MM.1S (cell line): ENCODE measurements at regions not wholly inside any gene's neighbourhood (a gene's known extent, or its start where the extent isn't known, plus 50 kb on each side); places are given as distances from the start of the nearest gene placed in this dataset.

ENCODE experiments used
- DNase-seq: peaks from one replicate; pipeline ENCODE4 v3.0.0-alpha.2; 2015
- H2AFZ ChIP-seq: fragments of 300-600 bp; sonication (generic); 2 replicates; pipeline ENCODE4 v1.6.0; 2016; ENCODE audit warnings: antibody characterized with exemption, low read length
- H3F3A ChIP-seq: fragments of 300-600 bp; sonication (generic); 2 replicates; pipeline ENCODE4 v1.6.1; 2016; ENCODE audit warnings: mild to moderate bottlenecking, antibody characterized with exemption, low read length, moderate library complexity, mixed read lengths; ENCODE audit not compliant: insufficient read depth
- H3K27ac ChIP-seq: fragments of 300-600 bp; sonication (generic); 2 replicates; pipeline ENCODE4 v1.5.1; 2016; ENCODE audit warnings: mild to moderate bottlenecking, low read length
- H3K27me3 ChIP-seq: fragments of 300-600 bp; sonication (generic); replicated peaks from 2 replicates; pipeline ENCODE4 v1.6.0; 2016; ENCODE audit warnings: low read length; ENCODE audit not compliant: insufficient read depth
- H3K36me3 ChIP-seq: fragments of 300-600 bp; sonication (generic); replicated peaks from 2 replicates; pipeline ENCODE4 v1.6.1; 2016; ENCODE audit warnings: mild to moderate bottlenecking, low read length, mixed read lengths; ENCODE audit not compliant: insufficient read depth
- H3K4me1 ChIP-seq: fragments of 300-600 bp; sonication (generic); 2 replicates; pipeline ENCODE4 v1.6.1; 2016; ENCODE audit warnings: low read length, mixed read lengths
- H3K4me2 ChIP-seq: fragments of 300-600 bp; sonication (generic); 2 replicates; pipeline ENCODE4 v1.6.0; 2016; ENCODE audit warnings: low read depth, low read length
- H3K4me3 ChIP-seq: fragments of 300-600 bp; sonication (generic); 2 replicates; pipeline ENCODE4 v1.5.1; 2016; ENCODE audit warnings: low read length, mixed read lengths
- H3K79me2 ChIP-seq: fragments of 300-600 bp; sonication (generic); 2 replicates; pipeline ENCODE4 v1.6.1; 2016; ENCODE audit warnings: mixed run types, low read length, mixed read lengths
- H3K9ac ChIP-seq: fragments of 300-600 bp; sonication (generic); 2 replicates; pipeline ENCODE4 v1.6.1; 2016; ENCODE audit warnings: low read length, mixed read lengths
- H3K9me2 ChIP-seq: fragments of 300-600 bp; sonication (generic); replicated peaks from 2 replicates; pipeline ENCODE4 v1.6.1; 2016; ENCODE audit warnings: mild to moderate bottlenecking, low read length, mixed read lengths; ENCODE audit not compliant: insufficient read depth
- H3K9me3 ChIP-seq: fragments of 300-600 bp; sonication (generic); replicated peaks from 2 replicates; pipeline ENCODE4 v1.6.1; 2016; ENCODE audit warnings: mild to moderate bottlenecking, low read length, mixed read lengths; ENCODE audit not compliant: insufficient read depth
- H4K20me1 ChIP-seq: fragments of 300-600 bp; sonication (generic); 2 replicates; pipeline ENCODE4 v1.6.1; 2016; ENCODE audit warnings: mild to moderate bottlenecking, low read length, moderate library complexity, mixed read lengths; ENCODE audit not compliant: insufficient read depth
- EZH2 ChIP-seq: fragments of 300-600 bp; sonication (generic); optimal IDR thresholded peaks from 2 replicates; pipeline ENCODE3; 2017; ENCODE audit warnings: low read depth, mild to moderate bottlenecking, antibody characterized with exemption, low read length, mixed read lengths
- EZH2phosphoT487 ChIP-seq: fragments of 300-600 bp; sonication (generic); IDR thresholded peaks from 2 replicates; pipeline ENCODE4 v1.6.1; 2018; ENCODE audit warnings: antibody characterized with exemption, low read length
- TF ChIP-seq, protein P1 (sequence below): fragments of 300-600 bp; sonication (generic); IDR thresholded peaks from 2 replicates; pipeline ENCODE4 v1.5.1; 2016; ENCODE audit warnings: antibody characterized with exemption, low read length, mixed read lengths

DNA sequence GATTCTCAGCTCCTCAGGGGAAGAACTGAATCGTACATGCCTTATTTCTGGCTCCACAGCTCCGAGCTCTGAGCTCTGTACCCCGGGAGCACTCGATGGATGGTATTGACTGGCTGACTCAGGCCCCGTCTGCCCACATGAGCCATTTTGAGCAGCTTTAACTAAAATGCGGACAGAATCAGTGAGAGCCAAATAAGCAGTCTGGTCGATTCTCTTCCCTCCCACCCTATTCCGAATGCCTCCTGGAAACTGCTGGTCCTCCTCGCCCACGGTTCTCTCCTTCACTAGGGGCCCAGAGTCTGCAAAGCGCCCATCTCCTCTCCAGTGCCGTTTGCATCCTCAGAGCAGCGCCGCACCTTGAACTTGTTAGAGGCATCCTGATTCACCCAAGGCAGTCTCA, 125.9 kb upstream of the IRF2BP2 start:
- no peak overlapping the region for H3K4me2 ChIP-seq

DNA sequence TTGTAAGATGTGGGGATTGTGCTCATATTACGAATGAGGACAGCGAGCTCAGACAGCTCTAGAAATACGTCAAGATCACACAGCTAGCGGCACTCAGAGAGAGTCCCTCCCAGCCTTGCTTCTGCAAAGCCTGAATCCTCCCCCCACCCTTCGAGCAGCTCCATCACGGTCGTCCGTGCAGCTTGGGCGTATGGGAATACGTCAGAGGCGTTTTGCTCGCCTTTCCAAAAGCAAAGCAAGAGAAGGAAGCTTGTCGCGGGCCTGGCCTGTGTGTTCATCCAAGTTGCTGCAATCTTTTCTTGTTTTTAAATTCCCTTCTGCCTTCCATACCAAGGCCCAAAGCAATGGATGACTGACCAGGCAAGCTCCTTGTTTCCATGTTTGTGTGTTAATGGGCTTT, 125.5 kb upstream of the IRF2BP2 start:
- Histone ChIP-seq H3K27me3 (no peaks in the 10 kb centered on the region), H3K9me3 (no peaks in the 10 kb centered on the region), H3K9me2 (no peaks in the 10 kb centered on the region), H4K20me1 (no peaks in the 10 kb centered on the region), H3K4me2 (no peak overlapping the region), H2AFZ (no peak overlapping the region), H3K36me3 (no peaks in the 10 kb centered on the region), H3K79me2 (no peaks in the 10 kb centered on the region), H3K4me1 (no peaks in the 10 kb centered on the region), H3K27ac (no peak overlapping the region), H3K9ac (no peak overlapping the region), H3F3A (no peaks in the 10 kb centered on the region), H3K4me3 (no peak overlapping the region)
- DNase-seq: no peak
- TF ChIP-seq, protein P1, sequence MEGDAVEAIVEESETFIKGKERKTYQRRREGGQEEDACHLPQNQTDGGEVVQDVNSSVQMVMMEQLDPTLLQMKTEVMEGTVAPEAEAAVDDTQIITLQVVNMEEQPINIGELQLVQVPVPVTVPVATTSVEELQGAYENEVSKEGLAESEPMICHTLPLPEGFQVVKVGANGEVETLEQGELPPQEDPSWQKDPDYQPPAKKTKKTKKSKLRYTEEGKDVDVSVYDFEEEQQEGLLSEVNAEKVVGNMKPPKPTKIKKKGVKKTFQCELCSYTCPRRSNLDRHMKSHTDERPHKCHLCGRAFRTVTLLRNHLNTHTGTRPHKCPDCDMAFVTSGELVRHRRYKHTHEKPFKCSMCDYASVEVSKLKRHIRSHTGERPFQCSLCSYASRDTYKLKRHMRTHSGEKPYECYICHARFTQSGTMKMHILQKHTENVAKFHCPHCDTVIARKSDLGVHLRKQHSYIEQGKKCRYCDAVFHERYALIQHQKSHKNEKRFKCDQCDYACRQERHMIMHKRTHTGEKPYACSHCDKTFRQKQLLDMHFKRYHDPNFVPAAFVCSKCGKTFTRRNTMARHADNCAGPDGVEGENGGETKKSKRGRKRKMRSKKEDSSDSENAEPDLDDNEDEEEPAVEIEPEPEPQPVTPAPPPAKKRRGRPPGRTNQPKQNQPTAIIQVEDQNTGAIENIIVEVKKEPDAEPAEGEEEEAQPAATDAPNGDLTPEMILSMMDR: no peak
- TF ChIP-seq EZH2phosphoT487 (no peak), EZH2 (no peak)

More for the DNA sequence above, 125.9 kb upstream of the IRF2BP2 start:
- H3K4me3 ChIP-seq: no peak overlapping the region
- no peaks in the 10 kb centered on the region for H3K9me2 ChIP-seq
- H3K36me3 ChIP-seq: no peaks in the 10 kb centered on the region
- DNase-seq: no peak
- H3K27ac ChIP-seq: no peak overlapping the region
- TF ChIP-seq EZH2 (no peak), EZH2phosphoT487 (no peak)
- TF ChIP-seq, protein P1: no peak
- no peaks in the 10 kb centered on the region for H3K4me1 ChIP-seq
- no peak overlapping the region for H3K9ac ChIP-seq
- H3K79me2 ChIP-seq: no peaks in the 10 kb centered on the region
- no peaks in the 10 kb centered on the region for H3K27me3 ChIP-seq
- H2AFZ ChIP-seq: no peak overlapping the region
- H3K9me3 ChIP-seq: no peaks in the 10 kb centered on the region
- no peaks in the 10 kb centered on the region for H3F3A ChIP-seq
- H4K20me1 ChIP-seq: no peaks in the 10 kb centered on the region

DNA sequence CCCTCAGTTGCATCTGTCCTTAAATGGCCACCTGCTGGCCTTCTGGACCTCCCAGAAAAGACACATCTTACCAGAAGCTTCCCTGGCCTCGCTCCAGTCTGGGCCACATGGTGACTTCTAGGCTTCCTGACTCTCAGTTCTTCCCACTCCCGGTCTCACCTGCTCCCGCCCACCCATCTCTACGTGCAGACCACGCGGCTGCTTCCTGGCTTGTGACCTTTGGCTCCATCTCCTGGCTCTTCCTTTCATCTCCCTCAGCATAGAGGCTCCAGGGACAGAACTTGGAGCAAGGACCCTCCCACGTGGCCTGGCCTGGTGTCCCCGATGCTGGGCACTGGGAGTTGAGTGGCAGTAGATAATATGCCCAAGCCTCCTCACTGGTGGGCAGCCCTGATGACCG, 124.9 kb upstream of the IRF2BP2 start:
- no peaks in the 10 kb centered on the region for H4K20me1 ChIP-seq
- H3K27me3 ChIP-seq: no peaks in the 10 kb centered on the region
- H3K9me3 ChIP-seq: no peaks in the 10 kb centered on the region
- H3K4me3 ChIP-seq: no peak overlapping the region
- H3K9ac ChIP-seq: no peak overlapping the region
- H3K36me3 ChIP-seq: no peaks in the 10 kb centered on the region
- TF ChIP-seq EZH2phosphoT487 (no peak), EZH2 (no peak)
- TF ChIP-seq, protein P1: no peak
- no peak for DNase-seq
- H3K9me2 ChIP-seq: no peaks in the 10 kb centered on the region
- H3K79me2 ChIP-seq: no peaks in the 10 kb centered on the region
- no peak overlapping the region for H3K27ac ChIP-seq
- H2AFZ ChIP-seq: no peak overlapping the region
- H3F3A ChIP-seq: no peaks in the 10 kb centered on the region
- H3K4me1 ChIP-seq: no peaks in the 10 kb centered on the region
- H3K4me2 ChIP-seq: no peak overlapping the region
